ENCODE measurements at regions not wholly inside any gene's neighbourhood (a gene's known extent, or its start where the extent isn't known, plus 50 kb on each side); places are given as distances from the start of the nearest gene placed in this dataset.

- Histone ChIP-seq H3K27ac (ENCODE audit: insufficient read depth, low read length) (no peak overlapping the region), H2AK9ac (replicated peaks; ENCODE audit: low read depth, low read length, poor library complexity) (no peak overlapping the region), H2BK120ac (ENCODE audit: low read depth, low read length) (0 out of 2 replicates have a peak overlapping the region, but pooled peaks have one; percentile 14), H3K4me1 (ENCODE audit: control insufficient read depth, insufficient read depth, low read length) (peaks cover 8% of the 10 kb centered on the region), H3K14ac (replicated peaks; ENCODE audit: low read depth, low read length) (0 out of 2 replicates have a peak overlapping the region, but pooled peaks have one; percentile 25), H3K9ac (ENCODE audit: low read depth, low read length) (no peak overlapping the region), H3K9me1 (ENCODE audit: insufficient read depth, low read length) (peaks cover 3% of the 10 kb centered on the region; the same call in 1 of the 2 replicates), H3K36me3 (ENCODE audit: control insufficient read depth, insufficient read depth, low read length) (no peaks in the 10 kb centered on the region), H4K20me1 (ENCODE audit: insufficient read depth, low read length) (no peaks in the 10 kb centered on the region), H3K18ac (ENCODE audit: low read depth, low read length) (no peak overlapping the region), H3K4me2 (ENCODE audit: low read depth, low read length) (no peak overlapping the region), H3K23ac (ENCODE audit: low read depth, low read length) (no peak overlapping the region), H2BK15ac (ENCODE audit: low read depth, low read length) (no peak overlapping the region), H2BK20ac (ENCODE audit: low read depth, low read length) (no peak overlapping the region), H3K27me3 (ENCODE audit: control insufficient read depth, insufficient read depth, low read length) (no peaks in the 10 kb centered on the region; the same call in 1 of the 2 replicates), H3K56ac (ENCODE audit: extremely low read depth, insufficient read depth, low read length) (no peak overlapping the region), H3K9me3 (ENCODE audit: control insufficient read depth, insufficient read depth, low read length) (no peaks in the 10 kb centered on the region), H2BK5ac (ENCODE audit: low read depth, low read length, poor library complexity, severe bottlenecking) (no peak overlapping the region), H2AFZ (replicated peaks; ENCODE audit: low read length, poor library complexity) (no peak overlapping the region), H4K5ac (ENCODE audit: low read depth, low read length) (no peak overlapping the region), H2AK5ac (ENCODE audit: low read depth, low read length) (no peak overlapping the region), H3K4me3 (ENCODE audit: insufficient read depth, low read depth, low read length) (no peak overlapping the region), H4K8ac (ENCODE audit: low read depth in 2 of 2, low read length in 2 of 2) (no peak overlapping the region), H4K91ac (ENCODE audit: insufficient read depth, low read depth, low read length) (no peak overlapping the region), H3K4ac (ENCODE audit: low read depth, low read length) (peak overlapping the region; percentile 4; the same call in 1 of the 2 replicates), H3K79me1 (ENCODE audit: low read depth in 1 of 2, low read length in 2 of 2) (no peaks in the 10 kb centered on the region)
- no TSS peak for BruUV-seq (replicated peaks)
- POLR2A ChIA-PET (ENCODE audit: unreplicated experiment) = no interaction called here
- ATAC-seq (ENCODE audit: low read depth) = no peak
- in situ Hi-C loops (cut with MboI; ENCODE audit: low sequenced_read_pairs) (no loop called here), dilution Hi-C loops (cut with HindIII; ENCODE audit: low sequenced_read_pairs, unreplicated experiment) (no loop called here), intact Hi-C loops (cut with micrococcal nuclease) (no loop called here)
- CTCF ChIA-PET = interaction anchor here (1.1 kb wide), 1 partner anchor 10 kb away, joined by 3 read pairs; no protein-coding TSS in a partner anchor
- DNase-seq = no peak
- no CpG with 5 or more reads among the region's 1 CpG for WGBS, 2 experiments (ENCODE audit: extremely low coverage in 2 of 2, insufficient read length in 1 of 2)
- TF ChIP-seq MXI1 (IDR thresholded peaks at IDR 0.05; ENCODE audit: borderline replicate concordance, low read depth, low read length) (no peak), MAFK (IDR thresholded peaks at IDR 0.05; ENCODE audit: low read depth, low read length) (no peak), CTCF (conservative IDR thresholded peaks at IDR 0.05; ENCODE audit: low read depth, low read length) (no peak), CHD1 (IDR thresholded peaks at IDR 0.05; ENCODE audit: low read depth, low read length) (no peak), NFE2L2 (IDR thresholded peaks at IDR 0.05; ENCODE audit: low read depth, low read length) (no peak), SMC3 (IDR thresholded peaks at IDR 0.05; ENCODE audit: low read depth, low read length) (no peak), RCOR1 (IDR thresholded peaks at IDR 0.05; ENCODE audit: insufficient replicate concordance, low read length) (no peak), RAD21 (IDR thresholded peaks at IDR 0.05; ENCODE audit: low read length) (no peak), POLR2A (IDR thresholded peaks at IDR 0.05; ENCODE audit: low read depth, low read length) (no peak), MAZ (IDR thresholded peaks at IDR 0.05; ENCODE audit: borderline replicate concordance, low read depth, low read length) (no peak), ELK1 (IDR thresholded peaks at IDR 0.05; ENCODE audit: borderline replicate concordance, low read depth, low read length) (no peak), CEBPB (IDR thresholded peaks at IDR 0.05; ENCODE audit: low read depth, low read length) (no peak), RFX5 (IDR thresholded peaks at IDR 0.05; ENCODE audit: low read depth, low read length) (no peak), BHLHE40 (IDR thresholded peaks at IDR 0.05; ENCODE audit: low read depth, low read length) (no peak), FOS (IDR thresholded peaks at IDR 0.05; ENCODE audit: low read depth, low read length) (no peak)
- TF ChIP-seq, protein P1, sequence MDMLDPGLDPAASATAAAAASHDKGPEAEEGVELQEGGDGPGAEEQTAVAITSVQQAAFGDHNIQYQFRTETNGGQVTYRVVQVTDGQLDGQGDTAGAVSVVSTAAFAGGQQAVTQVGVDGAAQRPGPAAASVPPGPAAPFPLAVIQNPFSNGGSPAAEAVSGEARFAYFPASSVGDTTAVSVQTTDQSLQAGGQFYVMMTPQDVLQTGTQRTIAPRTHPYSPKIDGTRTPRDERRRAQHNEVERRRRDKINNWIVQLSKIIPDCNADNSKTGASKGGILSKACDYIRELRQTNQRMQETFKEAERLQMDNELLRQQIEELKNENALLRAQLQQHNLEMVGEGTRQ (IDR thresholded peaks at IDR 0.05; ENCODE audit: low read depth, low read length) = no peak
Observed at GRCh38 chr18:54766634-54767033, 61.6 kb upstream of the RAB27B start.
